Posterior vena cava (tissue), 2 donors: ENCODE measurements at regions not wholly inside any gene's neighbourhood (a gene's known extent, or its start where the extent isn't known, plus 50 kb on each side); places are given as distances from the start of the nearest gene placed in this dataset.

Source experiments
- DNase-seq: peaks from one replicate; pipeline ENCODE4 v3.0.0-alpha.2; 2020; ENCODE audit warnings: low spot score
- intact Hi-C, 2 donors: fragments of 100-400 bp; cut with DNase I; formaldehyde crosslinking; loops; one replicate each; pipeline versions ENCODE4 v1.14.1 to v1.14.2; 2022 to 2023
- donor health status: DM: yes; HTN: yes; CAD: no.
- donor health status: DM: yes; HTN: yes; CAD: no.

DNA sequence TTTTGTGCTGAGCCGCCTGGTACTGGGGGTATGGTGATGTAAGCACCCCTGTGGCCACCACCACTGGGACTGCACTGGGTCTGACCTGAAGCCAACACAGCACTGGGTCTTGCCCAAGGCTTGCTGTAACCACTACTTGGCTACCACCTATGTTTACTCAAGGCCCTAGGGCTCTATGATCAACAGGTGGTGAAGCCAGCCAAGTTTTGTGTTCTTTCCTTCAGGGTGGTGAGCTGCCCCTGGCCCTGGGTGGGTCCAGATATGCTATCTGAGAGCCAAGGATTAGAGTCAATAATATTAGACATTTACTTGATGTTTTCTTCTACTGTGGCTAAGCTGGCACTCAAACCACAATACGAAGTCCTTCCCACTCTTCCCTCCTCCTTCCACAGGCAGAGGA lies 55.1 kb upstream of the PAGE4 start:
- intact Hi-C loops, result no loop called here
- no peak for DNase-seq

DNA sequence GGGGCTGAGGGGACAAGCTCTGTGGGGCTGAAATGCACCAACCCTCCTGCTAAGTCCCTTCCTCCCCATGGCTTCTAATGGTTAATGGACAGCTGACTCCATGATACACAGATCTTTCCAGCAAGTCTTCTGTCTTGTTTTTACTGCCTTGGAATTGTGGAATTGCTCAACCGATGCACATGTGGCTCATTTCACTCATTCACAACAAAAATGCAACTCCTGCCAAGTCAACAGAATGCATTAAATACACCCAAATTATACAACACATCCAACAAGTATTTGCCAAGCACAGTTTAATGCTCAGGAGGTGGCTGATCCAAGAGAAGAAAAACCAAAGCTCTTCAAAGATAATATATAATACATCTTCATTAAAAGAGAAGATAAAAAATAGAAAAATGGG lies 61.9 kb upstream of the PAGE4 start:
- intact Hi-C loops, result no loop called here
- DNase-seq, result no peak

DNA sequence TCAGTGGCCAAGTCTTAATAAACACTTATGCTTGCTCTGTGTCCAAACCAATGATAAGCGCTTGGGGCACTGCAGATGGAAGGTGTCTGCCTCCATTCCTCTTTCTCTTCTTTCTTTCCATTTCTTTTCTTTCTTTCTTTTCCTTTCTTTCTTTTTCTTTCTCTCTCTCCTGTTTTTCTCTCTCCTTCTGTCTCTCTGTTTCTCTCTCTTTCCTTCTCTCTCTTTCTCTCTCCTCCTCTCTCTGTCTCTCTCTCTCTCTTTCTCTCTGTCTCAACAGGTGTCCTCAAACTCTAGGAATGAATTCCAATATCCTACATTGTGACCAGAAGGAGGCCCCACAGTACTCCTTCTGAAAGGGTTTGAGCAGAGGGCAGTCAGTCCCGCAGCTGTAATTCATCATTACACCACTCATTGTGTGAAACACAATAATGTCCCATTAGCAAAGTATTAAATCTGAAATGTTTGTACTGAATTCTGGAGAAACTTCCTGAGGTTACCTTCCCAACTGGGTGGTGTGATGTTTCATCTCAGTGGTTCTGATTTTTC lies 66.5 kb upstream of the PAGE1 start:
- intact Hi-C loops, result no loop called here
- DNase-seq, result no peak

DNA sequence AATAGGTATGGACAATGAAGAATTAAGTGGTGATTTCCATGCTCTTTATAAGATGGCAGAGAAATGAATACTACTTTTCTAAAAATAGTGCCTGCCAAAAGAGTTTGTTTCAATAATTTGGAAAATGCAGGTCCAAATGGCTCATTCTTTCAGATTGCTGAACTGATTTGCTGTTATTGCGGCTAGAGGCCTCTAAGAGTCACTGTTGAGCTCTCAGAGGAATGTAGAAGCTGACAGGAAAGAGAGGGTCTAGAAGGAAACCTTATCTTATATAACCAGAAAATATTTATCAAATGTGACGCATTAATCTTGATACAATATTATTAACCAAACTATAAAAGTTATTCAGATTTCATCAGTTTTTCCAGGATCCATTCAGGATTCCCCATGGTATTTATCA lies 65.7 kb upstream of the PAGE1 start:
- intact Hi-C loops, result no loop called here
- no peak for DNase-seq

DNA sequence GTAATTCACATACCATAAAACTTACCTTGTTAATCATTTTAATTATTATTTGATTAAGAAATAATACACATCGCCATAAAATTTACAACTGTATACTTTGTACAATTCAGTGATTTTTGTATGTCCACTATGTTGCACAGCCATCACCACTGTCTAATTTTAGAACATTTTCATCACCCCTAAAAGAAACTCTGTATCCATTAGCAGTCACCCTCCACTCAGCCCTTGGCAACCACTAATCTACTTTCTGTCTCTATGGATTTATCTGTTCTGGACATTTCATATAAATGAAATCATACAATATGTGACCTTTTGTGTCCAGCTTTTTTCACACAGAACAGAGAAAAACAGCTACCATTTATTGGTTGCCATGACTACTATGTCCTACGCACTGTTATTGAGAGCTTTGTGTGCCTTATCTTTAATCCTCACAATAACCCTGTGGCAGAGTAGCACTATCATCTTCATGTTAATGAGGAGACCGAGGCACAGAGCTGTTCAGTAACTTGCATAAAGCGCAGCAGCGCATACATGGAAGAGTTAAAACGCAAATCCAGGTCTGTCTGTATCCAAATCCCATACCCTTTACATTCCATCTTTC lies 64.6 kb upstream of the PAGE1 start:
- intact Hi-C loops, result no loop called here
- DNase-seq, result no peak

DNA sequence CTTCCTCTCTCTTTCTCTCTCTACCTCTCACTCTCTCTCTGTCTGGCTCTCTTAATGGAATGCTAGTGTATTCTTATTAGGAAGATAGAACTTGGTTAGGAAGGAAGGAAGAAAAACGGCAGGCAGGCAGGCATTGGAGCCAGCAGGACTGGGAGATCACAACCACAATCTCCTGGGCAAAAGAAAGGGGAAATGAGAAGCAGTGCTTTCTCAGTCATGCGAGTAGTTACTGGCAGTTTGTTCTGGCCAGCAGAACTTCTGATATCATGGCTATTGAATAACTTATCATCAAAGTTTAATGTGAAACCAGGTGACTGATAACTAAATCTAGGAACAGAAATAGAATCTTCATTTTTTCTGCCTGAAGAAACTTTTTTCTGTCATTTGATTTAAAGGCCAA lies 60.9 kb upstream of the PAGE1 start:
- intact Hi-C loops, result loop anchor here in 1 of 2 donors (10.0 kb wide), 1 partner anchor 92 kb away; no protein-coding TSS in a partner anchor
- DNase-seq, result no peak

DNA sequence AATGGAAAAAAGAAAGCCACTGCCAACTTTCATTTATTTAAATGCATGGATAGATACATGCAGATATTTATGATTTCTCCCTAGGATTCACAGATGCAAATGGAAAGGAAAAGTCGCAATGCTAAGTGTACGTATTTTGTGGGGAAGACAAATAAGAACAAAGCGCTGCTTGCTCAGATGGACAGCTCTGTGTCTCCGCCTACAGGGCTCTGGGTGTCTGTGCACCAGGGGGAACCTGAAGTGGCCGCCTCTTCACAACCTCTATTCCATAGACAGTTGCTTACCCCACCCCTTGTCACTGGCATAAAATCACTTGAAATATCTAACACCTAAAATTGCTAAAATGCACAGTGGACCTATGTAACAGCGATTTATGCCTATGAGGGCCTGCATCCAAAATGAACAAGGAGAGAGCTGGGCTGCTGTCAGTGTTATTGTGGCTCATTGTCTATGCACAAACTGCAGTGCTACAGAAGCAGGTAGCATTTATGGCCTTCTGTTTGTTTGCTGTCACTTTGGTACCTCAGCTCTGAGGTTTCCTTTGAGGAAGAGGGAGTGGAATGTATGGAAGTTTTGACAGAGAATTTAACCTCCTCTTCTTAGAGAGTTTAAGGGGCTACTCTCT lies 58.6 kb upstream of the PAGE1 start:
- intact Hi-C loops, result loop anchor here in 1 of 2 donors (10.0 kb wide), 1 partner anchor 90 kb away; no protein-coding TSS in a partner anchor
- no peak for DNase-seq

DNA sequence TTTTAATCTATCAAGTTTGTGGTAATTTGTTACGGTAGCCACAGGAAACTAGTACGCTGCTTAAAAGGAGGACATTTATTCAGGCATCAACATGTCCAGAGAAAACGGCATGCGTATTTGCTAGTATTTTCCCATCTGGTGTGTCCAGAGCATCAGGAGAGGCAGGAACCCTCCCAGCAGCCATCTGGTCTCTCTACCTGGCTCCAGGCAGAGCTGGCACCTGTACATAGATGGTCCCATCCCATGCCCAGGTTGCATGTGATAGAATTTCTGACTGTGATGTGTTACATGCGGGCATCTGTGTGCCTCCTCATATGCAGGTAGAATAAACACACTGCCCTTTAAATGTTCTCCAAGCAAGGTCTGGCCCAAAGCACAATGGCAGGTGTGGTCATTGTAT lies 57.9 kb upstream of the PAGE1 start:
- no peak for DNase-seq
- intact Hi-C loops, result loop anchor here in 1 of 2 donors (10.0 kb wide), 1 partner anchor 89 kb away; no protein-coding TSS in a partner anchor

DNA sequence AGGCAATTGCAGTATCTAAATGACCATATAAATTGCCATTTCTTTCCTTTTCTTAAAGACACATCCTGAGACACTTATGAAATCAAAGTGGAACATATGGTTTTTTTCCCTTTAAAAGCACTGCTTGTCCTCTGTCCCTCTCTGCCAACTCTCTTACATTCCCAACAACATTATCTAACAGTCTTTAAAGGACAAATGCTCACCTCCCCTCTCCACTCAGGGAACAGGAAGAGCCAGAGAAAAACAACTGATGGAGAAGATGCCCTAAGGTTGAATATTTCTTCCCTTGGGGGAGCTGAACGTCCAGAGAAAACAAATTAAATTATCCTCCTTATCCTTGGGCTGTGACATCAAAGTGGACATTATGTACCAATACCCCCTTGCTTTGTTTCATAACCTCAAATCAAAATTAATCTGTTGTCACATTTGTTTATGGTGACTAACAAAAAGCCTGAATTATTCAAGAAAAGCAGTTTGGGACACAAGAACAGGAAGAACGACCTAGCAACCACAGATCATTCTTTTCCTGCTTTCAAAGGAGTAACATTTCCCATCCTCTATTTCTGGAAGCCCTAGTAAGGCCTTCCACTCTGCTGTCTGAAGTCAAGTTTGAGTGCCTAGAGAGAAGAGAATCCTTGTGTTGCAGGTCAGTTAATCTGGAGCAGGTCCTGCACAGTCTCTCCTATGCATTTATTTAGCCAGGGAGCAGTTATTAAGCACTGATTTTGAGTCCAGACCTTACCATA lies 52.6 kb upstream of the PAGE1 start:
- DNase-seq, result no peak
- intact Hi-C loops, result no loop called here

DNA sequence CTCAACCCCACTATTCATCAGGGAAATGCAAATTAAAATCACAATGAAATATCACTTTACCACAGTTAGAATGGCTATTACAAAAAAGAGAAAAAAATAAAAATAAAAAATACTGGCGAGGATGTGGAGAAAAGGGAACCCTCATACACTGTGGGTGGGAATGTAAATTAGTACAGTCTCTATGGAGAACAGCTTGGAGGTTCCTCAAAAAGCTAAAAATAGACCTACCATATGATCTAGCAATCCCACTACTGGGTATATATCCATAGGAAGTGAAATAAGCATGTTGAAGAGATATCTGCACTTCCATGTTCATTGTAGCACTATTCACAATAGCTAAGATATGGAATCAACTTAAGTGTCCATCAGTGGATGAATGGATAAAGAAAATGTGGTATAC lies 50.5 kb upstream of the PAGE1 start:
- DNase-seq, result no peak
- intact Hi-C loops, result no loop called here
